GM12878 (cell line): ENCODE measurements at regions not wholly inside any gene's neighbourhood (a gene's known extent, or its start where the extent isn't known, plus 50 kb on each side); places are given as distances from the start of the nearest gene placed in this dataset.

Experiments
- ATAC-seq: fragments of 200-7000 bp; cut with Tn5 transposase; 3 replicates; pipeline ENCODE4 v1.9.1; 2020; ENCODE audit warnings: mild to moderate bottlenecking, moderate library complexity
- BruUV-seq: library from RNA; stranded (reverse); fragments of 400-500 nt; replicated peaks from 2 replicates; lab custom pipeline; 2021; lab: Mats Ljungman, UMichigan
- CTCF ChIA-PET: fragments of 300-600 bp; sonication (Branson Sonifier 250); formaldehyde crosslinking; extraction: SDS; loops from one replicate; lab custom pipeline; 2021; ENCODE audit warnings: inconsistent platforms; lab: Yijun Ruan, JAX
- POLR2A ChIA-PET: fragments of 350-600 bp; formaldehyde crosslinking; extraction: SDS; loops from one replicate; lab custom pipeline; 2021; ENCODE audit warnings: inconsistent platforms; lab: Charles Lee
- RAD21 ChIA-PET: fragments of 300-600 bp; sonication (Branson Sonifier 250); formaldehyde crosslinking; loops from one replicate; lab custom pipeline; 2023; ENCODE audit warnings: antibody characterized with exemption; ENCODE audit not compliant: unreplicated experiment; lab: Charles Lee
- SMC1A ChIA-PET: fragments of 300-600 bp; sonication (Branson Sonifier 250); formaldehyde crosslinking; loops from one replicate; lab custom pipeline; 2023; ENCODE audit not compliant: unreplicated experiment, uncharacterized antibody; lab: Charles Lee
- DNase-seq: peaks from one replicate; pipeline ENCODE4 v3.0.0-alpha.2; 2011; ENCODE audit warnings: low read depth, low spot score
- FAIRE-seq: peaks from 3 replicates; lab custom pipeline; 2011; peaks lifted over from hg19 to GRCh38; lab: Jason Lieb, UNC
- H2AFZ ChIP-seq: 2 replicates; pipeline ENCODE4 v1.6.0; 2011; ENCODE audit warnings: low read depth, low read length, control low read depth; ENCODE audit not compliant: control insufficient read depth
- H3K27ac ChIP-seq: 2 replicates; pipeline ENCODE4 v1.5.1; 2011; ENCODE audit warnings: control low read depth; ENCODE audit not compliant: control insufficient read depth, insufficient read depth
- H3K27me3 ChIP-seq, 2 experiments: replicated peaks in 1 of 2; 2 replicates each; pipeline versions ENCODE4 v1.6.0 to v1.6.1; 2011; ENCODE audit warnings: low read length in 1 of 2; ENCODE audit not compliant: control insufficient read depth in 2 of 2, insufficient read depth in 2 of 2
- H3K36me3 ChIP-seq, 2 experiments: 2 replicates each; pipeline ENCODE4 v1.5.1; 2011; ENCODE audit warnings: low read length in 1 of 2; ENCODE audit not compliant: control insufficient read depth in 2 of 2, insufficient read depth in 2 of 2
- H3K4me1 ChIP-seq: 2 replicates; pipeline ENCODE4 v1.6.1; 2011; ENCODE audit warnings: mild to moderate bottlenecking, low read length, moderate library complexity, mixed read lengths; ENCODE audit not compliant: control insufficient read depth, insufficient read depth
- H3K4me2 ChIP-seq: 2 replicates; pipeline ENCODE4 v1.6.0; 2011; ENCODE audit warnings: control low read depth; ENCODE audit not compliant: control insufficient read depth, insufficient read depth
- H3K4me3 ChIP-seq: fragments of 200-600 bp; sonication (generic); 2 replicates; pipeline ENCODE4 v1.5.1; 2016
- H3K79me2 ChIP-seq: 2 replicates; pipeline ENCODE4 v1.6.0; 2011; ENCODE audit warnings: low read length; ENCODE audit not compliant: control insufficient read depth, insufficient read depth
- H3K9ac ChIP-seq: 2 replicates; pipeline ENCODE4 v1.8.0; 2011; ENCODE audit warnings: low read length, control low read depth, mixed read lengths; ENCODE audit not compliant: control insufficient read depth, insufficient read depth
- H3K9me3 ChIP-seq: replicated peaks from 3 replicates; pipeline ENCODE4 v1.5.1; 2011; ENCODE audit warnings: mild to moderate bottlenecking, low read length; ENCODE audit not compliant: control insufficient read depth, insufficient read depth
- H4K20me1 ChIP-seq: 2 replicates; pipeline ENCODE4 v1.6.0; 2011; ENCODE audit not compliant: control insufficient read depth, insufficient read depth
- GATAD2B ChIP-seq: fragments of 450-650 bp; conservative IDR thresholded peaks from 2 replicates; pipeline ENCODE4 v1.6.1; 2017; ENCODE audit warnings: low read depth, mild to moderate bottlenecking, moderate library complexity
- PAX8 ChIP-seq: fragments of 450-650 bp; IDR thresholded peaks from 2 replicates; pipeline ENCODE4 v1.6.1; 2017; ENCODE audit warnings: mild to moderate bottlenecking, moderate library complexity
- SREBF2 ChIP-seq: IDR thresholded peaks from 2 replicates; pipeline ENCODE4 v1.6.1; 2012; ENCODE audit warnings: mild to moderate bottlenecking, low read length
- STAT3 ChIP-seq: IDR thresholded peaks from 2 replicates; pipeline ENCODE4 v1.6.1; 2011; ENCODE audit warnings: low read depth, low read length, improper control_type of control experiment
- YBX1 ChIP-seq: fragments of 450-650 bp; IDR thresholded peaks from 2 replicates; pipeline ENCODE4 v1.6.1; 2016; ENCODE audit warnings: antibody characterized with exemption
- WGBS: methylation state at CpG from one replicate; pipeline ENCODE4 v1.1.6; 2016; ENCODE audit warnings: low lambda C conversion rate; ENCODE audit not compliant: insufficient replicate concordance, insufficient coverage; ENCODE audit errors: missing lambda C conversion rate; 5-methylcytosine and 5-hydroxymethylcytosine counted together
- in situ Hi-C: fragments of 300-500 bp; cut with MboI; formaldehyde crosslinking; loops from 9 replicates; pipeline ENCODE4 v1.14.3; 2018; ENCODE audit warnings: mixed read lengths
- intact Hi-C: fragments of 100-400 bp; cut with micrococcal nuclease; formaldehyde crosslinking; loops from one replicate; pipeline ENCODE4 v1.14.2; 2022; ENCODE audit not compliant: unreplicated experiment
- TF ChIP-seq, protein P1 (sequence below): IDR thresholded peaks from 2 replicates; pipeline ENCODE4 v1.6.1; 2011; ENCODE audit warnings: low read depth, mild to moderate bottlenecking, low read length, moderate library complexity, borderline replicate concordance; ENCODE audit errors: extremely low read depth
- TF ChIP-seq, protein P2 (sequence below): fragments of 450-650 bp; IDR thresholded peaks from 2 replicates; pipeline ENCODE4 v1.6.1; 2018; ENCODE audit warnings: mild to moderate bottlenecking, low read depth, moderate library complexity; ENCODE audit not compliant: partially characterized antibody
- TF ChIP-seq, protein P3 (sequence below): IDR thresholded peaks from 2 replicates; pipeline ENCODE4 v1.6.1; 2012; ENCODE audit warnings: mild to moderate bottlenecking, low read depth, low read length

- in situ Hi-C loops (no loop called here), intact Hi-C loops (no loop called here)
- ChIA-PET CTCF (no interaction called here), RAD21 (no interaction called here), POLR2A (no interaction called here), SMC1A (no interaction called here)
- no peaks in the 10 kb centered on the region for H4K20me1 ChIP-seq
- no peak overlapping the region for H3K9ac ChIP-seq
- H3K4me1 ChIP-seq, result no peaks in the 10 kb centered on the region
- H3K4me3 ChIP-seq, result no peak overlapping the region
- no peak for ATAC-seq
- H3K9me3 ChIP-seq, result no peaks in the 10 kb centered on the region
- FAIRE-seq, result no peak
- no peaks in the 10 kb centered on the region for H3K27me3 ChIP-seq
- no peak overlapping the region for H3K4me2 ChIP-seq
- WGBS, result 37% methylated on average over 6 of the region's 6 CpGs
- no peak overlapping the region for H3K27ac ChIP-seq
- H2AFZ ChIP-seq, result no peak overlapping the region
- no peaks in the 10 kb centered on the region for H3K36me3 ChIP-seq
- no TSS peak for BruUV-seq
- DNase-seq, result no peak
- TF ChIP-seq, protein P1, sequence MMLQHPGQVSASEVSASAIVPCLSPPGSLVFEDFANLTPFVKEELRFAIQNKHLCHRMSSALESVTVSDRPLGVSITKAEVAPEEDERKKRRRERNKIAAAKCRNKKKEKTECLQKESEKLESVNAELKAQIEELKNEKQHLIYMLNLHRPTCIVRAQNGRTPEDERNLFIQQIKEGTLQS, result no peak
- TF ChIP-seq STAT3 (no peak), SREBF2 (no peak), PAX8 (no peak), GATAD2B (no peak), YBX1 (no peak)
- TF ChIP-seq, protein P2, sequence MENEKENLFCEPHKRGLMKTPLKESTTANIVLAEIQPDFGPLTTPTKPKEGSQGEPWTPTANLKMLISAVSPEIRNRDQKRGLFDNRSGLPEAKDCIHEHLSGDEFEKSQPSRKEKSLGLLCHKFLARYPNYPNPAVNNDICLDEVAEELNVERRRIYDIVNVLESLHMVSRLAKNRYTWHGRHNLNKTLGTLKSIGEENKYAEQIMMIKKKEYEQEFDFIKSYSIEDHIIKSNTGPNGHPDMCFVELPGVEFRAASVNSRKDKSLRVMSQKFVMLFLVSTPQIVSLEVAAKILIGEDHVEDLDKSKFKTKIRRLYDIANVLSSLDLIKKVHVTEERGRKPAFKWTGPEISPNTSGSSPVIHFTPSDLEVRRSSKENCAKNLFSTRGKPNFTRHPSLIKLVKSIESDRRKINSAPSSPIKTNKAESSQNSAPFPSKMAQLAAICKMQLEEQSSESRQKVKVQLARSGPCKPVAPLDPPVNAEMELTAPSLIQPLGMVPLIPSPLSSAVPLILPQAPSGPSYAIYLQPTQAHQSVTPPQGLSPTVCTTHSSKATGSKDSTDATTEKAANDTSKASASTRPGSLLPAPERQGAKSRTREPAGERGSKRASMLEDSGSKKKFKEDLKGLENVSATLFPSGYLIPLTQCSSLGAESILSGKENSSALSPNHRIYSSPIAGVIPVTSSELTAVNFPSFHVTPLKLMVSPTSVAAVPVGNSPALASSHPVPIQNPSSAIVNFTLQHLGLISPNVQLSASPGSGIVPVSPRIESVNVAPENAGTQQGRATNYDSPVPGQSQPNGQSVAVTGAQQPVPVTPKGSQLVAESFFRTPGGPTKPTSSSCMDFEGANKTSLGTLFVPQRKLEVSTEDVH, result no peak
- TF ChIP-seq, protein P3, sequence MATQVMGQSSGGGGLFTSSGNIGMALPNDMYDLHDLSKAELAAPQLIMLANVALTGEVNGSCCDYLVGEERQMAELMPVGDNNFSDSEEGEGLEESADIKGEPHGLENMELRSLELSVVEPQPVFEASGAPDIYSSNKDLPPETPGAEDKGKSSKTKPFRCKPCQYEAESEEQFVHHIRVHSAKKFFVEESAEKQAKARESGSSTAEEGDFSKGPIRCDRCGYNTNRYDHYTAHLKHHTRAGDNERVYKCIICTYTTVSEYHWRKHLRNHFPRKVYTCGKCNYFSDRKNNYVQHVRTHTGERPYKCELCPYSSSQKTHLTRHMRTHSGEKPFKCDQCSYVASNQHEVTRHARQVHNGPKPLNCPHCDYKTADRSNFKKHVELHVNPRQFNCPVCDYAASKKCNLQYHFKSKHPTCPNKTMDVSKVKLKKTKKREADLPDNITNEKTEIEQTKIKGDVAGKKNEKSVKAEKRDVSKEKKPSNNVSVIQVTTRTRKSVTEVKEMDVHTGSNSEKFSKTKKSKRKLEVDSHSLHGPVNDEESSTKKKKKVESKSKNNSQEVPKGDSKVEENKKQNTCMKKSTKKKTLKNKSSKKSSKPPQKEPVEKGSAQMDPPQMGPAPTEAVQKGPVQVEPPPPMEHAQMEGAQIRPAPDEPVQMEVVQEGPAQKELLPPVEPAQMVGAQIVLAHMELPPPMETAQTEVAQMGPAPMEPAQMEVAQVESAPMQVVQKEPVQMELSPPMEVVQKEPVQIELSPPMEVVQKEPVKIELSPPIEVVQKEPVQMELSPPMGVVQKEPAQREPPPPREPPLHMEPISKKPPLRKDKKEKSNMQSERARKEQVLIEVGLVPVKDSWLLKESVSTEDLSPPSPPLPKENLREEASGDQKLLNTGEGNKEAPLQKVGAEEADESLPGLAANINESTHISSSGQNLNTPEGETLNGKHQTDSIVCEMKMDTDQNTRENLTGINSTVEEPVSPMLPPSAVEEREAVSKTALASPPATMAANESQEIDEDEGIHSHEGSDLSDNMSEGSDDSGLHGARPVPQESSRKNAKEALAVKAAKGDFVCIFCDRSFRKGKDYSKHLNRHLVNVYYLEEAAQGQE, result no peak
- H3K79me2 ChIP-seq, result no peaks in the 10 kb centered on the region
Observed at GRCh38 chr7:10793995-10794775, 179.5 kb upstream of the PHF14 start.
